K562 (cell line): ENCODE measurements at regions not wholly inside any gene's neighbourhood (a gene's known extent, or its start where the extent isn't known, plus 50 kb on each side); places are given as distances from the start of the nearest gene placed in this dataset.
"Not testable (repeated sequence)": the region's sequence is repeated elsewhere in the genome, so short reads cannot be mapped to it uniquely, and the experiment has no call there.

ENCODE experiments used
- HOXB6 ChIP-seq: fragments of 250-450 bp; sonication (Bioruptor Pico); IDR thresholded peaks from 2 replicates; pipeline ENCODE4 v1.5.1; 2022; ENCODE audit warnings: mild to moderate bottlenecking, borderline replicate concordance
- L3MBTL2 ChIP-seq: fragments of 450-650 bp; IDR thresholded peaks from 2 replicates; pipeline ENCODE4 v1.6.1; 2016; ENCODE audit warnings: mild to moderate bottlenecking, moderate library complexity
- MEF2A ChIP-seq: IDR thresholded peaks from 2 replicates; pipeline ENCODE4 v1.6.1; 2011; ENCODE audit warnings: low read depth, mild to moderate bottlenecking, low read length, moderate library complexity; ENCODE audit not compliant: control insufficient read depth
- RBM17 ChIP-seq: fragments of 200-400 bp; formaldehyde crosslinking; IDR thresholded peaks from 2 replicates; pipeline ENCODE4 v1.6.1; 2017; ENCODE audit warnings: low read depth, mild to moderate bottlenecking, low read length, borderline replicate concordance
- TF ChIP-seq, protein P1 (sequence below): sonication (generic); formaldehyde crosslinking; IDR thresholded peaks from 2 replicates; pipeline ENCODE4 v1.8.1; 2022; ENCODE audit warnings: missing genetic modification reagents
- TF ChIP-seq, protein P2 (sequence below), 3 experiments: IDR thresholded peaks in 2 of 3; conservative IDR thresholded peaks in 1 of 3; 2 replicates each; pipeline ENCODE4 v1.5.1; 2011 to 2012; ENCODE audit warnings: low read length in 3 of 3, mild to moderate bottlenecking in 3 of 3, control low read depth in 2 of 3, improper control_type of control experiment in 1 of 3, inconsistent platforms in 1 of 3, low read depth in 1 of 3, mixed read lengths in 1 of 3, moderate library complexity in 1 of 3; ENCODE audit not compliant: insufficient read depth in 2 of 3
- TF ChIP-seq, protein P3 (sequence below), 2 experiments: IDR thresholded peaks in 1 of 2; conservative IDR thresholded peaks in 1 of 2; 2 replicates each; pipeline ENCODE4 v1.6.1; 2016; ENCODE audit warnings: low read depth in 2 of 2, mild to moderate bottlenecking in 1 of 2, missing compliant biosample characterization in 1 of 2, missing genetic modification characterization in 1 of 2, moderate library complexity in 1 of 2

DNA sequence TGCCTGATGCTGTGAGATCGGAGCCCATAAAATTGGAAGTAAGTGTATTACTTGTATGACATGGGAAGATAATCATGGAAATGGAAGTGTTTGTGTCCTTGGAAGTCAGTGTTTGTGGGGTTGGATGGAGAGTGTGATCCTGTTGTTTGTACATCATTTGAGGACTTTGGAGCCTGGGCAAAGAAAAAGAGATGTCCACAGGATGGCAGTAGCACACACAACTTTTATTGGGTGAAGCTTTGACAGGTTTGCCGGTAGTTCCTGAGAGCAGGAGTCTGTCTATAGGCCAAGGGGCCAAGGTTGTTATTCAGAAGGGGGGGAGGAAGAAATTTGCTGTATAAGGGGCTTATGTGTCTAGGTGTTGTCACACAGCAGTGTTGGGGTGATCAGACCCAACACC, 533.3 kb downstream of the RPIA start:
- not testable (repeated sequence) for TF ChIP-seq RBM17, MEF2A, HOXB6, L3MBTL2
- TF ChIP-seq, protein P1, sequence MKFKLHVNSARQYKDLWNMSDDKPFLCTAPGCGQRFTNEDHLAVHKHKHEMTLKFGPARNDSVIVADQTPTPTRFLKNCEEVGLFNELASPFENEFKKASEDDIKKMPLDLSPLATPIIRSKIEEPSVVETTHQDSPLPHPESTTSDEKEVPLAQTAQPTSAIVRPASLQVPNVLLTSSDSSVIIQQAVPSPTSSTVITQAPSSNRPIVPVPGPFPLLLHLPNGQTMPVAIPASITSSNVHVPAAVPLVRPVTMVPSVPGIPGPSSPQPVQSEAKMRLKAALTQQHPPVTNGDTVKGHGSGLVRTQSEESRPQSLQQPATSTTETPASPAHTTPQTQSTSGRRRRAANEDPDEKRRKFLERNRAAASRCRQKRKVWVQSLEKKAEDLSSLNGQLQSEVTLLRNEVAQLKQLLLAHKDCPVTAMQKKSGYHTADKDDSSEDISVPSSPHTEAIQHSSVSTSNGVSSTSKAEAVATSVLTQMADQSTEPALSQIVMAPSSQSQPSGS (CRISPR knock-in tag): not testable (repeated sequence)
- TF ChIP-seq, protein P2, sequence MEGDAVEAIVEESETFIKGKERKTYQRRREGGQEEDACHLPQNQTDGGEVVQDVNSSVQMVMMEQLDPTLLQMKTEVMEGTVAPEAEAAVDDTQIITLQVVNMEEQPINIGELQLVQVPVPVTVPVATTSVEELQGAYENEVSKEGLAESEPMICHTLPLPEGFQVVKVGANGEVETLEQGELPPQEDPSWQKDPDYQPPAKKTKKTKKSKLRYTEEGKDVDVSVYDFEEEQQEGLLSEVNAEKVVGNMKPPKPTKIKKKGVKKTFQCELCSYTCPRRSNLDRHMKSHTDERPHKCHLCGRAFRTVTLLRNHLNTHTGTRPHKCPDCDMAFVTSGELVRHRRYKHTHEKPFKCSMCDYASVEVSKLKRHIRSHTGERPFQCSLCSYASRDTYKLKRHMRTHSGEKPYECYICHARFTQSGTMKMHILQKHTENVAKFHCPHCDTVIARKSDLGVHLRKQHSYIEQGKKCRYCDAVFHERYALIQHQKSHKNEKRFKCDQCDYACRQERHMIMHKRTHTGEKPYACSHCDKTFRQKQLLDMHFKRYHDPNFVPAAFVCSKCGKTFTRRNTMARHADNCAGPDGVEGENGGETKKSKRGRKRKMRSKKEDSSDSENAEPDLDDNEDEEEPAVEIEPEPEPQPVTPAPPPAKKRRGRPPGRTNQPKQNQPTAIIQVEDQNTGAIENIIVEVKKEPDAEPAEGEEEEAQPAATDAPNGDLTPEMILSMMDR (IDR thresholded peaks at IDR 0.05 in 2 of 3, conservative IDR thresholded peaks at IDR 0.05 in 1 of 3; ENCODE audit: insufficient read depth in 2 of 3, low read depth in 1 of 3, low read length in 3 of 3): not testable (repeated sequence)
- TF ChIP-seq, protein P3, sequence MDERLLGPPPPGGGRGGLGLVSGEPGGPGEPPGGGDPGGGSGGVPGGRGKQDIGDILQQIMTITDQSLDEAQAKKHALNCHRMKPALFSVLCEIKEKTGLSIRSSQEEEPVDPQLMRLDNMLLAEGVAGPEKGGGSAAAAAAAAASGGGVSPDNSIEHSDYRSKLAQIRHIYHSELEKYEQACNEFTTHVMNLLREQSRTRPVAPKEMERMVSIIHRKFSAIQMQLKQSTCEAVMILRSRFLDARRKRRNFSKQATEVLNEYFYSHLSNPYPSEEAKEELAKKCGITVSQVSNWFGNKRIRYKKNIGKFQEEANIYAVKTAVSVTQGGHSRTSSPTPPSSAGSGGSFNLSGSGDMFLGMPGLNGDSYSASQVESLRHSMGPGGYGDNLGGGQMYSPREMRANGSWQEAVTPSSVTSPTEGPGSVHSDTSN (CRISPR knock-in tag; IDR thresholded peaks at IDR 0.05; ENCODE audit: low read depth): not testable (repeated sequence)
- TF ChIP-seq, protein P3 (tag; conservative IDR thresholded peaks at IDR 0.05; ENCODE audit: low read depth): not testable (repeated sequence)
